OCI-LY1 (cell line): ENCODE measurements at regions not wholly inside any gene's neighbourhood (a gene's known extent, or its start where the extent isn't known, plus 50 kb on each side); places are given as distances from the start of the nearest gene placed in this dataset.

ENCODE experiments used
- H2AFZ ChIP-seq: fragments of 200-600 bp; sonication (generic), shearing (Covaris generic); 2 replicates; pipeline ENCODE4 v1.6.0; 2014; ENCODE audit warnings: antibody characterized with exemption, mild to moderate bottlenecking, low read length
- H3F3A ChIP-seq: fragments of 200-600 bp; sonication (generic), shearing (Covaris generic); 2 replicates; pipeline ENCODE4 v1.6.0; 2014; ENCODE audit warnings: mild to moderate bottlenecking, antibody characterized with exemption, low read length, moderate library complexity; ENCODE audit not compliant: insufficient read depth
- H3K27ac ChIP-seq: fragments of 200-600 bp; sonication (generic); 2 replicates; pipeline ENCODE4 v1.5.1; 2014; ENCODE audit warnings: low read length, mixed run types, mild to moderate bottlenecking, low read depth; ENCODE audit not compliant: poor library complexity, severe bottlenecking
- H3K27me3 ChIP-seq: fragments of 200-600 bp; sonication (generic); 2 replicates; pipeline ENCODE4 v1.6.0; 2014; ENCODE audit warnings: antibody characterized with exemption, mild to moderate bottlenecking, low read length, moderate library complexity; ENCODE audit not compliant: insufficient read depth
- H3K36me3 ChIP-seq: fragments of 200-600 bp; sonication (generic); 2 replicates; pipeline ENCODE4 v1.6.1; 2014; ENCODE audit warnings: mild to moderate bottlenecking, antibody characterized with exemption, low read length, moderate library complexity, mixed read lengths; ENCODE audit not compliant: insufficient read depth
- H3K4me1 ChIP-seq: fragments of 200-600 bp; sonication (generic); 2 replicates; pipeline ENCODE4 v1.5.1; 2014; ENCODE audit warnings: mild to moderate bottlenecking, low read length, moderate library complexity; ENCODE audit not compliant: insufficient read depth, severe bottlenecking
- H3K4me2 ChIP-seq: fragments of 200-600 bp; sonication (generic), shearing (Covaris generic); 2 replicates; pipeline ENCODE4 v1.6.1; 2014; ENCODE audit warnings: low read length
- H3K4me3 ChIP-seq: fragments of 200-600 bp; sonication (generic); 2 replicates; pipeline ENCODE4 v1.5.1; 2014; ENCODE audit warnings: low read length, low read depth, mild to moderate bottlenecking, mixed read lengths; ENCODE audit not compliant: poor library complexity, severe bottlenecking
- H3K79me2 ChIP-seq: fragments of 200-600 bp; shearing (Covaris generic); 2 replicates; pipeline ENCODE4 v1.6.1; 2016; ENCODE audit warnings: mixed run types, low read length, mixed read lengths; ENCODE audit not compliant: insufficient read depth
- H3K9ac ChIP-seq: fragments of 200-600 bp; sonication (generic), shearing (Covaris generic); 2 replicates; pipeline ENCODE4 v1.6.1; 2014; ENCODE audit warnings: mild to moderate bottlenecking, low read length, mixed read lengths
- H3K9me2 ChIP-seq: fragments of 200-600 bp; sonication (generic), shearing (Covaris generic); 2 replicates; pipeline ENCODE4 v1.6.1; 2014; ENCODE audit warnings: low read depth, mild to moderate bottlenecking, low read length, mixed read lengths
- H3K9me3 ChIP-seq: fragments of 200-600 bp; shearing (Covaris generic); 2 replicates; pipeline ENCODE4 v1.6.1; 2014; ENCODE audit warnings: low read length, mixed read lengths
- H4K20me1 ChIP-seq: fragments of 200-600 bp; sonication (generic), shearing (Covaris generic); 2 replicates; pipeline ENCODE4 v1.6.0; 2016; ENCODE audit warnings: mild to moderate bottlenecking, low read length; ENCODE audit not compliant: insufficient read depth
- EZH2 ChIP-seq: fragments of 200-600 bp; sonication (generic), shearing (Covaris generic); IDR thresholded peaks from 2 replicates; pipeline ENCODE4 v1.8.0; 2017; ENCODE audit warnings: borderline replicate concordance, mixed run types, mild to moderate bottlenecking, antibody characterized with exemption, low read length, moderate library complexity, mixed read lengths
- TF ChIP-seq, protein P1 (sequence below): fragments of 200-600 bp; sonication (generic), shearing (Covaris generic); IDR thresholded peaks from 2 replicates; pipeline ENCODE4 v1.5.1; 2017; ENCODE audit warnings: mild to moderate bottlenecking, antibody characterized with exemption, low read length, moderate library complexity, mixed read lengths

DNA sequence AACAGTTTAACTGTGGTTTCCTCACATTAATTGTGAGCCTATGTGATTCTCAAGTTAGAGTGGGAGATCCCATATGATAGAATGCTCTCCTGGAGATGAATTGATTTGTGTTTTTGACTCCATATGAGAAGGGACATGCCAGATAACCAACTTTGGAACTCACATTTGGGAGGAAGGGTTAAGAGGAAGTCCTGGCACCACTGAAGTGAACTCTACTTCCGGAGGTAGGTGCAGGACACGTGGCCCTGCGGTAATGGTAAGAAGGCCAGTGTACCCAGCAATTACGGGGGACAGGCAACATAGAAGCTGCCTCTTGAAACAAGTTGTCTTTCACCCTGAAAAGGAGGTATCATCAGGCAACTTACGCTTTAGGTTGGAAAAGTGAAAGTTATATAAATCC lies 146.6 kb upstream of the RFX3 start:
- Histone ChIP-seq H4K20me1 (no peaks in the 10 kb centered on the region), H3K9me3 (no peaks in the 10 kb centered on the region), H3K4me1 (no peaks in the 10 kb centered on the region), H3K27ac (no peak overlapping the region), H3F3A (no peaks in the 10 kb centered on the region), H3K79me2 (no peaks in the 10 kb centered on the region), H2AFZ (no peak overlapping the region), H3K9me2 (no peaks in the 10 kb centered on the region), H3K36me3 (no peaks in the 10 kb centered on the region), H3K9ac (no peak overlapping the region), H3K4me2 (no peak overlapping the region), H3K4me3 (no peak overlapping the region), H3K27me3 (no peaks in the 10 kb centered on the region)
- TF ChIP-seq EZH2 = no peak
- TF ChIP-seq, protein P1, sequence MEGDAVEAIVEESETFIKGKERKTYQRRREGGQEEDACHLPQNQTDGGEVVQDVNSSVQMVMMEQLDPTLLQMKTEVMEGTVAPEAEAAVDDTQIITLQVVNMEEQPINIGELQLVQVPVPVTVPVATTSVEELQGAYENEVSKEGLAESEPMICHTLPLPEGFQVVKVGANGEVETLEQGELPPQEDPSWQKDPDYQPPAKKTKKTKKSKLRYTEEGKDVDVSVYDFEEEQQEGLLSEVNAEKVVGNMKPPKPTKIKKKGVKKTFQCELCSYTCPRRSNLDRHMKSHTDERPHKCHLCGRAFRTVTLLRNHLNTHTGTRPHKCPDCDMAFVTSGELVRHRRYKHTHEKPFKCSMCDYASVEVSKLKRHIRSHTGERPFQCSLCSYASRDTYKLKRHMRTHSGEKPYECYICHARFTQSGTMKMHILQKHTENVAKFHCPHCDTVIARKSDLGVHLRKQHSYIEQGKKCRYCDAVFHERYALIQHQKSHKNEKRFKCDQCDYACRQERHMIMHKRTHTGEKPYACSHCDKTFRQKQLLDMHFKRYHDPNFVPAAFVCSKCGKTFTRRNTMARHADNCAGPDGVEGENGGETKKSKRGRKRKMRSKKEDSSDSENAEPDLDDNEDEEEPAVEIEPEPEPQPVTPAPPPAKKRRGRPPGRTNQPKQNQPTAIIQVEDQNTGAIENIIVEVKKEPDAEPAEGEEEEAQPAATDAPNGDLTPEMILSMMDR = no peak

DNA sequence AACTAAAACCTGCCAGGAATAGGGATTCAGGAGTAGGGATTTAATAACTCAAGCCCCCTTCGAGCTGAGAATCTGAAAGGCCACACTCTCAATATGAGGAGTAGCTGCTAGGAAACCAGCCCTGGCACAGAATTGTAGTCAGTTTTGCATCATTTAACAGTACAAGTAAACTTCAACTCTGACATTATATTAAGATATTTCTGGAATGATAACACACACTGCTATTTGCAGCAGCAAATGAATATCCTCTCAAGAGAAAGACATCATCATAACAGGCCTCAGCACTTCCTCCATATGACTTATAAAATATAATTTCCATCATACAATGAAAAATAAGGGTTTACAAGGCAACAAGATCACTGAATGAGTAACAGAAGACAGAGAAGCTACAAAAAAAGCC lies 138.2 kb upstream of the RFX3 start:
- H3K9ac ChIP-seq = no peak overlapping the region
- H3K27me3 ChIP-seq = no peaks in the 10 kb centered on the region
- no peak overlapping the region for H3K4me3 ChIP-seq
- no peaks in the 10 kb centered on the region for H3K9me3 ChIP-seq
- no peak overlapping the region for H3K4me2 ChIP-seq
- no peaks in the 10 kb centered on the region for H3K36me3 ChIP-seq
- H3K9me2 ChIP-seq = no peaks in the 10 kb centered on the region
- no peaks in the 10 kb centered on the region for H4K20me1 ChIP-seq
- H3K27ac ChIP-seq = no peak overlapping the region
- H2AFZ ChIP-seq = no peak overlapping the region
- no peaks in the 10 kb centered on the region for H3F3A ChIP-seq
- no peaks in the 10 kb centered on the region for H3K79me2 ChIP-seq
- TF ChIP-seq EZH2 = no peak
- TF ChIP-seq, protein P1 = no peak
- H3K4me1 ChIP-seq = no peaks in the 10 kb centered on the region

DNA sequence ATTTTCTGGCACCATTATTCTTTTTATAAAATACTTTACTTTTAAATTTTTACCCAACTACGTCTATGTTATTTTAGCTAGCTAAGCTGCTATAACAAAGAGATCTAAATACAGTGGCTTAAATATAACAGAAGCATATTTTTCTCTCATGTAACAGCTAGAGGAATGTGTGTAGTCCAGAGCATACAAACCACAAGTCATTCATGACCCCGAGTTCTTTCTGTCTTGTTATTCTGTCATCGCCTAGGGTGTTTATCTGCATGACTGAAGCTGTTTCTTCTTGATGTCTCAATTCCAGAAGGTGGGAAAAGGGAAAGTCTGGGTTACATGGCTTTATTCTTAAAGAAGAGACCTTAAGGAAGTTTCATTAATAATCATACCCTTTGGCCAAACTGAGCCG lies 136.9 kb upstream of the RFX3 start:
- H3K36me3 ChIP-seq = no peaks in the 10 kb centered on the region
- no peaks in the 10 kb centered on the region for H4K20me1 ChIP-seq
- H3K79me2 ChIP-seq = no peaks in the 10 kb centered on the region
- no peaks in the 10 kb centered on the region for H3K9me2 ChIP-seq
- H3K9ac ChIP-seq = no peak overlapping the region
- H3K9me3 ChIP-seq = no peaks in the 10 kb centered on the region
- H3F3A ChIP-seq = no peaks in the 10 kb centered on the region
- no peak overlapping the region for H2AFZ ChIP-seq
- no peak overlapping the region for H3K4me2 ChIP-seq
- no peaks in the 10 kb centered on the region for H3K27me3 ChIP-seq
- no peak overlapping the region for H3K4me3 ChIP-seq
- no peaks in the 10 kb centered on the region for H3K4me1 ChIP-seq
- H3K27ac ChIP-seq = no peak overlapping the region
- TF ChIP-seq, protein P1 = no peak
- TF ChIP-seq EZH2 = no peak
